ENCODE measurements at regions not wholly inside any gene's neighbourhood (a gene's known extent, or its start where the extent isn't known, plus 50 kb on each side); places are given as distances from the start of the nearest gene placed in this dataset.

- TF ChIP-seq, protein P1, sequence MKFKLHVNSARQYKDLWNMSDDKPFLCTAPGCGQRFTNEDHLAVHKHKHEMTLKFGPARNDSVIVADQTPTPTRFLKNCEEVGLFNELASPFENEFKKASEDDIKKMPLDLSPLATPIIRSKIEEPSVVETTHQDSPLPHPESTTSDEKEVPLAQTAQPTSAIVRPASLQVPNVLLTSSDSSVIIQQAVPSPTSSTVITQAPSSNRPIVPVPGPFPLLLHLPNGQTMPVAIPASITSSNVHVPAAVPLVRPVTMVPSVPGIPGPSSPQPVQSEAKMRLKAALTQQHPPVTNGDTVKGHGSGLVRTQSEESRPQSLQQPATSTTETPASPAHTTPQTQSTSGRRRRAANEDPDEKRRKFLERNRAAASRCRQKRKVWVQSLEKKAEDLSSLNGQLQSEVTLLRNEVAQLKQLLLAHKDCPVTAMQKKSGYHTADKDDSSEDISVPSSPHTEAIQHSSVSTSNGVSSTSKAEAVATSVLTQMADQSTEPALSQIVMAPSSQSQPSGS (IDR thresholded peaks at IDR 0.05; ENCODE audit: low read length): no peak
- TF ChIP-seq KDM1A (IDR thresholded peaks at IDR 0.05; ENCODE audit: borderline replicate concordance, low read length) (no peak), POLR2A (IDR thresholded peaks at IDR 0.05; ENCODE audit: control extremely low read depth in 1 of 2, low read depth in 2 of 2, low read length in 2 of 2) (no peak), NRF1 (IDR thresholded peaks at IDR 0.05; ENCODE audit: low read depth, low read length) (no peak)
Observed at GRCh38 chr18:62458346-62458745, 64.5 kb upstream of the ZCCHC2 start (continued).
